Hepatocyte (in vitro differentiated cells): ENCODE measurements at regions not wholly inside any gene's neighbourhood (a gene's known extent, or its start where the extent isn't known, plus 50 kb on each side); places are given as distances from the start of the nearest gene placed in this dataset.

Source experiments
- EZH2 ChIP-seq: fragments of 200-600 bp; sonication (generic); IDR thresholded peaks from 2 replicates; pipeline ENCODE4 v1.6.1; 2016; ENCODE audit warnings: antibody characterized with exemption, mild to moderate bottlenecking, borderline replicate concordance
- TF ChIP-seq, protein P1 (sequence below): fragments of 200-600 bp; sonication (generic); IDR thresholded peaks from 2 replicates; pipeline ENCODE4 v1.5.1; 2016; ENCODE audit warnings: antibody characterized with exemption, mild to moderate bottlenecking; ENCODE audit not compliant: poor library complexity

- TF ChIP-seq, protein P1, sequence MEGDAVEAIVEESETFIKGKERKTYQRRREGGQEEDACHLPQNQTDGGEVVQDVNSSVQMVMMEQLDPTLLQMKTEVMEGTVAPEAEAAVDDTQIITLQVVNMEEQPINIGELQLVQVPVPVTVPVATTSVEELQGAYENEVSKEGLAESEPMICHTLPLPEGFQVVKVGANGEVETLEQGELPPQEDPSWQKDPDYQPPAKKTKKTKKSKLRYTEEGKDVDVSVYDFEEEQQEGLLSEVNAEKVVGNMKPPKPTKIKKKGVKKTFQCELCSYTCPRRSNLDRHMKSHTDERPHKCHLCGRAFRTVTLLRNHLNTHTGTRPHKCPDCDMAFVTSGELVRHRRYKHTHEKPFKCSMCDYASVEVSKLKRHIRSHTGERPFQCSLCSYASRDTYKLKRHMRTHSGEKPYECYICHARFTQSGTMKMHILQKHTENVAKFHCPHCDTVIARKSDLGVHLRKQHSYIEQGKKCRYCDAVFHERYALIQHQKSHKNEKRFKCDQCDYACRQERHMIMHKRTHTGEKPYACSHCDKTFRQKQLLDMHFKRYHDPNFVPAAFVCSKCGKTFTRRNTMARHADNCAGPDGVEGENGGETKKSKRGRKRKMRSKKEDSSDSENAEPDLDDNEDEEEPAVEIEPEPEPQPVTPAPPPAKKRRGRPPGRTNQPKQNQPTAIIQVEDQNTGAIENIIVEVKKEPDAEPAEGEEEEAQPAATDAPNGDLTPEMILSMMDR: no peak
- TF ChIP-seq EZH2: no peak
Observed at GRCh38 chr17:53662608-53663007, 160.1 kb upstream of the KIF2B start.
